WTC11 (cell line): ENCODE measurements at regions not wholly inside any gene's neighbourhood (a gene's known extent, or its start where the extent isn't known, plus 50 kb on each side); places are given as distances from the start of the nearest gene placed in this dataset.

Experiments
- CBFB ChIP-seq: sonication (generic); formaldehyde crosslinking; IDR thresholded peaks from 2 replicates; pipeline ENCODE4 v1.8.1; 2022; ENCODE audit warnings: mild to moderate bottlenecking, low read depth, missing genetic modification reagents
- CREB1 ChIP-seq: sonication (generic); formaldehyde crosslinking; IDR thresholded peaks from 2 replicates; pipeline ENCODE4 v1.8.0; 2023; ENCODE audit warnings: mild to moderate bottlenecking, missing genetic modification reagents
- GTF2I ChIP-seq: fragments of 250-450 bp; sonication (Bioruptor Pico); conservative IDR thresholded peaks from 2 replicates; pipeline ENCODE4 v1.4.0; 2021; ENCODE audit warnings: mild to moderate bottlenecking
- IRF2 ChIP-seq: sonication (generic); formaldehyde crosslinking; IDR thresholded peaks from 2 replicates; pipeline ENCODE4 v1.8.0; 2022; ENCODE audit warnings: low read depth, missing genetic modification reagents, borderline replicate concordance
- NFYB ChIP-seq: sonication (generic); formaldehyde crosslinking; conservative IDR thresholded peaks from 2 replicates; pipeline ENCODE4 v1.8.0; 2022; ENCODE audit warnings: low read depth, missing genetic modification reagents
- NR1H2 ChIP-seq: sonication (generic); formaldehyde crosslinking; IDR thresholded peaks from 2 replicates; pipeline ENCODE4 v1.9.0; 2021; ENCODE audit warnings: mild to moderate bottlenecking, moderate library complexity, missing genetic modification reagents
- SP1 ChIP-seq: sonication (generic); formaldehyde crosslinking; conservative IDR thresholded peaks from 2 replicates; pipeline ENCODE4 v1.8.1; 2022; ENCODE audit warnings: missing genetic modification reagents
- TCF7 ChIP-seq: sonication (generic); formaldehyde crosslinking; IDR thresholded peaks from 2 replicates; pipeline ENCODE4 v1.8.0; 2022; ENCODE audit warnings: mild to moderate bottlenecking, low read depth, missing genetic modification reagents, moderate library complexity
- ZNF121 ChIP-seq: sonication (generic); formaldehyde crosslinking; IDR thresholded peaks from 2 replicates; pipeline ENCODE4 v1.8.0; 2023; ENCODE audit warnings: missing genetic modification reagents
- TF ChIP-seq, protein P1 (sequence below): fragments of 200-600 bp; IDR thresholded peaks from 2 replicates; pipeline ENCODE4 v1.8.0; 2022; ENCODE audit warnings: antibody characterized with exemption
- TF ChIP-seq, protein P2 (sequence below): sonication (generic); formaldehyde crosslinking; IDR thresholded peaks from 2 replicates; pipeline ENCODE4 v1.8.0; 2022; ENCODE audit warnings: mild to moderate bottlenecking, missing genetic modification reagents
- TF ChIP-seq, protein P3 (sequence below): sonication (generic); formaldehyde crosslinking; conservative IDR thresholded peaks from 2 replicates; pipeline ENCODE4 v1.8.1; 2022; ENCODE audit warnings: mild to moderate bottlenecking, missing genetic modification reagents

DNA sequence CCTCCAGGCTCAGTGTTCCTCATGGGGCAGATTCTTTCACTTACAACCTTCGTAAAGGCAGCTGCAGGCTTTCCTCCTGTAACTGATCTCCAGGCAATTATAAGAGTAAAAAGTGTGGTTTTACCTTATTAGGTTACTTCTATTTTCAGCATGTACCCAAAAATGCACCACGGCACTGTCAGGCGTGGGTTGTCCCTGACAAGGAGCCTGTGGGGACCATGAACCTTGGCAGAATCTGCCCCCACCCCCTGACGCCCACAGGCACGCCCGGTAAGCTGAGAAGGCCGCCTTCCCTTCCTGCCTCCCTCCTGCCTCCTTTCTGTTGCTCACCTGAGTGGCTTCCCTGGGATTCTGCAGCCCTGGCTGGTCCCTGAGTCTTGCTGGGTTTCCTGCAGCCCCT, 1383.3 kb downstream of the TBC1D22A start:
- TF ChIP-seq, protein P1, sequence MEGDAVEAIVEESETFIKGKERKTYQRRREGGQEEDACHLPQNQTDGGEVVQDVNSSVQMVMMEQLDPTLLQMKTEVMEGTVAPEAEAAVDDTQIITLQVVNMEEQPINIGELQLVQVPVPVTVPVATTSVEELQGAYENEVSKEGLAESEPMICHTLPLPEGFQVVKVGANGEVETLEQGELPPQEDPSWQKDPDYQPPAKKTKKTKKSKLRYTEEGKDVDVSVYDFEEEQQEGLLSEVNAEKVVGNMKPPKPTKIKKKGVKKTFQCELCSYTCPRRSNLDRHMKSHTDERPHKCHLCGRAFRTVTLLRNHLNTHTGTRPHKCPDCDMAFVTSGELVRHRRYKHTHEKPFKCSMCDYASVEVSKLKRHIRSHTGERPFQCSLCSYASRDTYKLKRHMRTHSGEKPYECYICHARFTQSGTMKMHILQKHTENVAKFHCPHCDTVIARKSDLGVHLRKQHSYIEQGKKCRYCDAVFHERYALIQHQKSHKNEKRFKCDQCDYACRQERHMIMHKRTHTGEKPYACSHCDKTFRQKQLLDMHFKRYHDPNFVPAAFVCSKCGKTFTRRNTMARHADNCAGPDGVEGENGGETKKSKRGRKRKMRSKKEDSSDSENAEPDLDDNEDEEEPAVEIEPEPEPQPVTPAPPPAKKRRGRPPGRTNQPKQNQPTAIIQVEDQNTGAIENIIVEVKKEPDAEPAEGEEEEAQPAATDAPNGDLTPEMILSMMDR: no peak
- TF ChIP-seq CREB1 (CRISPR knock-in tag) (no peak), NR1H2 (CRISPR knock-in tag) (no peak), SP1 (no peak), NFYB (CRISPR knock-in tag) (no peak), CBFB (CRISPR knock-in tag) (no peak), ZNF121 (CRISPR knock-in tag) (no peak), GTF2I (no peak), IRF2 (no peak), TCF7 (no peak)
- TF ChIP-seq, protein P2, sequence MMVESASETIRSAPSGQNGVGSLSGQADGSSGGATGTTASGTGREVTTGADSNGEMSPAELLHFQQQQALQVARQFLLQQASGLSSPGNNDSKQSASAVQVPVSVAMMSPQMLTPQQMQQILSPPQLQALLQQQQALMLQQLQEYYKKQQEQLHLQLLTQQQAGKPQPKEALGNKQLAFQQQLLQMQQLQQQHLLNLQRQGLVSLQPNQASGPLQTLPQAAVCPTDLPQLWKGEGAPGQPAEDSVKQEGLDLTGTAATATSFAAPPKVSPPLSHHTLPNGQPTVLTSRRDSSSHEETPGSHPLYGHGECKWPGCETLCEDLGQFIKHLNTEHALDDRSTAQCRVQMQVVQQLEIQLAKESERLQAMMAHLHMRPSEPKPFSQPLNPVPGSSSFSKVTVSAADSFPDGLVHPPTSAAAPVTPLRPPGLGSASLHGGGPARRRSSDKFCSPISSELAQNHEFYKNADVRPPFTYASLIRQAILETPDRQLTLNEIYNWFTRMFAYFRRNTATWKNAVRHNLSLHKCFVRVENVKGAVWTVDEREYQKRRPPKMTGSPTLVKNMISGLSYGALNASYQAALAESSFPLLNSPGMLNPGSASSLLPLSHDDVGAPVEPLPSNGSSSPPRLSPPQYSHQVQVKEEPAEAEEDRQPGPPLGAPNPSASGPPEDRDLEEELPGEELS (CRISPR knock-in tag): no peak
- TF ChIP-seq, protein P3, sequence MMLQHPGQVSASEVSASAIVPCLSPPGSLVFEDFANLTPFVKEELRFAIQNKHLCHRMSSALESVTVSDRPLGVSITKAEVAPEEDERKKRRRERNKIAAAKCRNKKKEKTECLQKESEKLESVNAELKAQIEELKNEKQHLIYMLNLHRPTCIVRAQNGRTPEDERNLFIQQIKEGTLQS: no peak
